Kidney (tissue), 13 donors: ENCODE measurements at regions not wholly inside any gene's neighbourhood (a gene's known extent, or its start where the extent isn't known, plus 50 kb on each side); places are given as distances from the start of the nearest gene placed in this dataset.

Experiments
- DNase-seq, 5 donors: peaks; one replicate each; pipeline ENCODE4 v3.0.0-alpha.2; 2013 to 2020
- FAIRE-seq: peaks from 2 replicates; lab custom pipeline; 2012; peaks lifted over from hg19 to GRCh38; lab: Jason Lieb, UNC
- H3K27ac ChIP-seq, 2 donors: one replicate each; pipeline ENCODE4 v1.7.0; 2013; ENCODE audit warnings: low read depth in 2 of 2, low read length in 2 of 2, inconsistent platforms in 1 of 2
- H3K27me3 ChIP-seq: one replicate; pipeline ENCODE4 v1.7.1; 2013; ENCODE audit warnings: low read length, inconsistent platforms; ENCODE audit not compliant: control insufficient read depth, insufficient read depth
- H3K36me3 ChIP-seq, 3 donors: one replicate each; pipeline versions ENCODE4 v1.7.0 to v1.7.1; 2013; ENCODE audit warnings: low read length in 3 of 3, control low read depth in 1 of 3, inconsistent platforms in 1 of 3; ENCODE audit not compliant: insufficient read depth in 3 of 3, control insufficient read depth in 2 of 3
- H3K4me1 ChIP-seq, 3 donors: one replicate each; pipeline versions ENCODE4 v1.7.0 to v1.7.1; 2013; ENCODE audit warnings: low read length in 3 of 3, inconsistent platforms in 1 of 3, low read depth in 1 of 3; ENCODE audit not compliant: control insufficient read depth in 2 of 3, insufficient read depth in 2 of 3
- H3K4me3 ChIP-seq, 3 donors: one replicate each; pipeline versions ENCODE4 v1.7.0 to v1.8.1; 2013; ENCODE audit warnings: low read length in 3 of 3, control low read depth in 1 of 3, inconsistent platforms in 1 of 3
- H3K9ac ChIP-seq, 3 donors: one replicate each; pipeline versions ENCODE4 v1.7.0 to v1.7.1; 2013; ENCODE audit warnings: low read length in 3 of 3, control low read depth in 1 of 3, inconsistent platforms in 1 of 3
- H3K9me3 ChIP-seq, 3 donors: one replicate each; pipeline versions ENCODE4 v1.7.0 to v1.7.1; 2013; ENCODE audit warnings: low read length in 3 of 3, control low read depth in 1 of 3, inconsistent platforms in 1 of 3; ENCODE audit not compliant: control insufficient read depth in 2 of 3, insufficient read depth in 1 of 3
- intact Hi-C: fragments of 100-400 bp; cut with DNase I; formaldehyde crosslinking; loops from one replicate; pipeline ENCODE4 v1.11.1; 2022
- TF ChIP-seq, protein P1 (sequence below): IDR thresholded peaks from 3 replicates; pipeline ENCODE4 v1.5.1; 2012; ENCODE audit warnings: mild to moderate bottlenecking, moderate library complexity, borderline replicate concordance; ENCODE audit not compliant: insufficient read depth; ENCODE audit errors: extremely low read depth
- donor health status: control.
- donor health status: control.
- donor health status: control.
- donor health status: control.
- donor health status: control.
- donor health status: DM: yes; HTN: yes; CAD: no.
- donor health status: Normal renal cell carcinoma (clear cell type).

- intact Hi-C loops = no loop called here
- Histone ChIP-seq H3K27ac (no peak overlapping the region), H3K36me3 (no peaks in the 10 kb centered on the region), H3K9ac (no peak overlapping the region), H3K27me3 (no peaks in the 10 kb centered on the region), H3K9me3 (no peaks in the 10 kb centered on the region), H3K4me3 (no peak overlapping the region), H3K4me1 (no peaks in the 10 kb centered on the region)
- TF ChIP-seq, protein P1, sequence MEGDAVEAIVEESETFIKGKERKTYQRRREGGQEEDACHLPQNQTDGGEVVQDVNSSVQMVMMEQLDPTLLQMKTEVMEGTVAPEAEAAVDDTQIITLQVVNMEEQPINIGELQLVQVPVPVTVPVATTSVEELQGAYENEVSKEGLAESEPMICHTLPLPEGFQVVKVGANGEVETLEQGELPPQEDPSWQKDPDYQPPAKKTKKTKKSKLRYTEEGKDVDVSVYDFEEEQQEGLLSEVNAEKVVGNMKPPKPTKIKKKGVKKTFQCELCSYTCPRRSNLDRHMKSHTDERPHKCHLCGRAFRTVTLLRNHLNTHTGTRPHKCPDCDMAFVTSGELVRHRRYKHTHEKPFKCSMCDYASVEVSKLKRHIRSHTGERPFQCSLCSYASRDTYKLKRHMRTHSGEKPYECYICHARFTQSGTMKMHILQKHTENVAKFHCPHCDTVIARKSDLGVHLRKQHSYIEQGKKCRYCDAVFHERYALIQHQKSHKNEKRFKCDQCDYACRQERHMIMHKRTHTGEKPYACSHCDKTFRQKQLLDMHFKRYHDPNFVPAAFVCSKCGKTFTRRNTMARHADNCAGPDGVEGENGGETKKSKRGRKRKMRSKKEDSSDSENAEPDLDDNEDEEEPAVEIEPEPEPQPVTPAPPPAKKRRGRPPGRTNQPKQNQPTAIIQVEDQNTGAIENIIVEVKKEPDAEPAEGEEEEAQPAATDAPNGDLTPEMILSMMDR = no peak
- FAIRE-seq (no peak), DNase-seq (no peak)
Observed at GRCh38 chr6:140168365-140168764, 793.9 kb upstream of the CITED2 start.

GRCh38 chr6:140160909-140161308 lies 786.5 kb upstream of the CITED2 start:
- H3K9me3 ChIP-seq = no peaks in the 10 kb centered on the region
- FAIRE-seq (peak; percentile 89), DNase-seq (no peak)
- intact Hi-C loops = no loop called here
- H3K9ac ChIP-seq = no peak overlapping the region
- no peak overlapping the region for H3K27ac ChIP-seq
- H3K36me3 ChIP-seq = no peaks in the 10 kb centered on the region
- TF ChIP-seq, protein P1 = no peak
- H3K27me3 ChIP-seq = no peaks in the 10 kb centered on the region
- H3K4me3 ChIP-seq = no peak overlapping the region
- no peaks in the 10 kb centered on the region for H3K4me1 ChIP-seq

DNA sequence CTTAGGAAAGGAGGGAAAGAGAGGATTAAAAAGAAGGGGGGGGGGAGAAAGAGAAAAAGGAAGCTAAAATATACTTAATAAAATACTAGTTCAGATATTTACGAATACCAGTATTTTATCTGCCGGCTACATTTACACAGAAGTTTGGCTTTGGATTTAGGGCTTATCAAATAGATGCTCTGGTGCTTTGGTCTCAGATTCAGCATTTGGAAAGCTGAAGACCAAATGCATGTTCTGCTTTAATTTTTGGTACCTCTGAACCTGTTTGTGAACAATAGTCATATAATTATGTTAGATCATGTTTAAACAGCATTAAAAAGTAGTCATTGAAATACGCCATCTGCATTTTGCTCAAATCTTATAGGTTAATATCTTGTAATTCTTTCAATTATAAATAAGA lies 786.0 kb upstream of the CITED2 start:
- FAIRE-seq = no peak
- H3K9ac ChIP-seq = no peak overlapping the region
- TF ChIP-seq, protein P1 = no peak
- intact Hi-C loops = no loop called here
- no peaks in the 10 kb centered on the region for H3K9me3 ChIP-seq
- H3K4me1 ChIP-seq = no peaks in the 10 kb centered on the region
- no peaks in the 10 kb centered on the region for H3K36me3 ChIP-seq
- H3K4me3 ChIP-seq = no peak overlapping the region
- no peak for DNase-seq
- H3K27me3 ChIP-seq = no peaks in the 10 kb centered on the region
- H3K27ac ChIP-seq = no peak overlapping the region

DNA sequence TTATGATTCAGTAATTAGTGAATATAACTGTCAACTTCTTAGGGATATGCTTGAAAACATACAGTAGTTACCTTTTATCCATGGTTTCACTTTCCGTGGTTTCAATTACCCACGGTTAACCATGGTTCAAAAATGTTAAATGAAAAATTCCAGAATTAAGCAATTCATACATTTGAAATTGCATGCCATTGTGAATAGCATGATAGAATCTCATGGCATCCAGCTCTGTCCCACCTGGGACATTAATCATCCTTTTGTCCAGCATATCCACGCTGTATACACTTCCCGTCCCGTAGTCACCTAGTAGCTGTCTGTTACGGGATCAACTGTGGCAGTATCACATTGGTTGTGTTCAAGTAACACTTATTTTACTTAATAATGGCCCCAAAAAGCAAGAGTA lies 781.7 kb upstream of the CITED2 start:
- Histone ChIP-seq H3K27ac (no peak overlapping the region), H3K4me3 (no peak overlapping the region), H3K27me3 (no peaks in the 10 kb centered on the region), H3K36me3 (no peaks in the 10 kb centered on the region), H3K4me1 (no peaks in the 10 kb centered on the region), H3K9me3 (no peaks in the 10 kb centered on the region), H3K9ac (no peak overlapping the region)
- TF ChIP-seq, protein P1 = no peak
- FAIRE-seq (no peak), DNase-seq (no peak)
- intact Hi-C loops = no loop called here
